GM19438 (cell line): ENCODE measurements at regions not wholly inside any gene's neighbourhood (a gene's known extent, or its start where the extent isn't known, plus 50 kb on each side); places are given as distances from the start of the nearest gene placed in this dataset.
"Not testable (repeated sequence)": the region's sequence is repeated elsewhere in the genome, so short reads cannot be mapped to it uniquely, and the experiment has no call there.

Experiments used
- ATAC-seq: cut with Tn5 transposase; IDR thresholded peaks from one replicate; pipeline ENCODE4 v1.9.1; 2021; ENCODE audit warnings: low read depth; ENCODE audit not compliant: unreplicated experiment

DNA sequence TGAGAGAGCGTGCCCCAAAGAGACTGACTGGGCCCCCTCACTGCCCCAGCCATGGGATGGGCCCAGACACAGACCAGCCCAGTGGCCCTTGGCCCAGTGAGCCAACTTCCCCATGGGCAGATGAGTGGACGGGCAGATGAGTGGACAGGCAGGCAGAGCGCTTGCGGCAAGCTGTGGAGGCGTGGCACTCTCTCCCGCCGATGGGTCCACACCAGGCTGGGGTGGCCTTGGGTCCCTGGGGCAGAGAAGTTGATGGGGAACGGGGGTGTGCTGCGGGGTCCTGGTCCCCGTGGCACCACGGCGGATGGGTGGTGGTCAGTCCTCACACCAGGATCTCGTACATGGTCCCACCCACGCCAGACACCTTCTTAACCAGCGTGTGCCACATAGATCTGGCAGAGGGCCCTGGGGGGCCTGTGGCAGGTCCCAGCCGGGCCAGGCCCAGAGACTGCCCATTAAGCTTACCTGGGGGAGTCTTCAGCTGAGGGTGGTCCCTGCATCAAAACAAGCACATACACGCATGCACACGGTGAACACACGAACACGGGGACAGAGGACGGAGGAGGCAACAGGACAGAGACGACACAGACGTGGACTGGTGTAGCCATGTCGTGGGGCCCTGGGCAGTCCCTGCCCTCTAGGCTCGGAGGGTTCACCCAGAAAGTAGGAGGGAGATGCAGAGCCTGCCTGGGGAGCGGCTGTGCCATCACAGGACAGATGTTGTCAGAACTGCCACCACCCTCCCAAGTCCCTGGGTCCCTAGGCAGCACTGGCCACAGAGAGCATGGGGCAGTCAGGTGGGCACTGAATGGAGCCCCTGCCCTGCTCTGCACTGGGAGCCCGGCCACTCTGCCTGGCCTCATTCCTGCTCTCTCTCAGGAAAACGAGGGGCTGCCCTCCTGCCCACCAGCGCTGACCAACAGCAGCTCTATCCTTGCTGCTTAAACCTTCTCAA, 182.2 kb downstream of the IGLL1 start:
- no peak for ATAC-seq

DNA sequence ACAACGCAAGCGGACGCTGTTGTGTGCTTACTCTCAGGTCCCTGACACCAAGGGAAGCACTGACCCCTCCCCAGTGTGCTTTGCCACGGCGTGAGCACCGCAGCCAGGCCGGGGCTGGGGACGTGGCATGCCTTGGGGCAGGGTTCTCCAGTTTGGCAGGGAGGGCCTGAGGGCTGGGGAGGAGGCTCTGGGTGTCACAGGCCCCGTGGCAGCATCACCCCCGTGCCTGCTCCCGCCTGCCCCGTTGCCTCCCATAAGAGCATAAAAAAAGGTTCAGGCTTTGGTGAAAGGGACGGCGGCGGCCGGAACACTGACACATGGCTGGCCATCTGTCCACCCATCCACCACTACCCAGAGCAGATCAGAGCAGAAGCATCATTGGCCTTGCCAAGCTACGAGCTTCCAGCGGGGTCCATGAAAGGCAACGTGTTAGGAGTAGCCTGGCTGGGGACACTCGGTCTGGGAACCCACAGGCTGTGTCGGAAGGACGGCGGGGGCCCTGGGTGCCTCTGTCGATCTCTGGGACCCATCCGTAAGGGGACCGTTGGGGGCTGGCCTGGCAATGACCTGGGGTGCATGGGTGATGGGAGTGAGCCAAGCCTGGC, 183.0 kb downstream of the IGLL1 start:
- ATAC-seq: no peak

GRCh38 chr22:23396362-23397007, 183.6 kb downstream of the IGLL1 start:
- no peak for ATAC-seq

DNA sequence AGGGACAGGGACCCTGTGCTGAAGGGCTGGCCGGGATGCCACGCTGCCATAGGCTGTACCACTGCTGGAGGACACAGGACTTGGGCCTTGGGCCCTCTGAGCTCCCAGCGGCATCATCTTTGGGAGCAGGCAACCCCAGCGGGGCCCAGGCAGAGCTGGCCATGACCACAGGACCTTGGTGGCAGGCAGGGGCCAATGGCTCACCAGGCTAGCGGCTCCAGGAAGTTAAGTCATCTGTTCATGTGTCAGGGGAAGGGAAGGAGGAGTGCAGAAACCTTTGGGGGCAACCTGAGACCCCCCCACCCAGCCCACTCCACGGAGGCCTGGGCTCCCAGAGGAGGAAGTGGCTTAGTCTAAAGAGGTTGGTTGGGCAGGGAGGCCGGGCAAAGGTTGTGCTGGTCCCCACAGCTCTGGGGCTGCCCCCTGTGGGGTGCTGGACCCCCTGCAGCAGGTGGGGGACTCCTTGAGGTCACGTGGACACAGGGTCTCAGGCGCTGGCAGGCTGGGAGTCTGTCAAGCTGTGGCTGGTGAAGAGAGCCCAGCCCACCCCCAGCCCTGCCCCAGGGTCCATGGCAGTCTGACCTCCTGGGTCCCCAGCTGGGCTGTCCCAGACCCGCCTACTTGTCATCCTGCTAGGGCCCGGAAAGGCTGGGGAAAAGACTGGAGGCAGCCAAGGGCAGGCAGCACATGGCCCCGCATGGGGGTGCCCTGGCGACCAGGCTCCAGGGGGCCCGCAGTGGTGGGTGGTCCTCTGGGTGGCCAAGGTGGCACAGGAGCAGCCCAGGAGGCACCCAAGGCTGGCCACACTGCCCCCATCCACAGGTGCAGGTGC, 184.3 kb downstream of the IGLL1 start:
- no peak for ATAC-seq

DNA sequence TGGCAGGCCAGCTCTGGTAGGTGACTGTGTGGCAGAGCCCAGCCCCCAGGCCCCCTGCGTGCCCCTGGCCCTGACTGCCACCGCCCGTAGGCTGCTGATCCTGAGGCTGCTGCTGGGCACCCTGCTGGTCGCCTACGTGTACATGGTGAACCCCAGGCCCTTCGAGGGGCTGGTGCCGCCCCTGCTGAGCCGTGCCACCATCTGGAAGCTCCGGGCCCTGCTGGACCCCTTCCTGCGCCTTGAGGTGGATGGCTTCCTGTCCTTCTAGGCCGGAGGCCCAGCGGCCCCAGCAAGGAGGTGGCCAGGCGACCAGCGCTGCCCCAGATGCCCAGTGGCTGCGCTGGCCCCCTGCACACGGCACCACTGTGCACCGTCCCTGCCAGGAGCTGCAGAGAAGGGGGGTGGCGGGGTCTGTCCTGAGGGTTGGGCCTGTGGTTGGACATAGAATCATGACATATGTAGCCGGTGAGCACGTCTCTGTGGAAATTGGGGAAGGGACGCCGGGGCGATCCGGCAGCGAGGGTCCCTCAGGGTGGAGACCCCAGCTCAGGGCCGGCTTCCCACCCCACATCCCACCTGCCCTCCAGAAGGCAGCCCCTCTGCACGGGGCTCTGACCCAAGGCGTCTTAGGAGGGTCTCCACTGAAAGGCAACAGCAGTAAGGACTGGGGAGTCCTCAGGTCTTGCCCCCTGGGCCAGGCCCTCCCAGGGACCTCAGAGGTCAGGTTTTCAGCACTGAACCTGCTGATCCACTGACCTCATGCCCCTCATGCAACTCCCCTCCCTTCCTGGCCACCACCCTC, 185.4 kb downstream of the IGLL1 start:
- ATAC-seq: no peak

- ATAC-seq: no peak
Measured at GRCh38 chr22:23393721-23394320, 186.3 kb downstream of the IGLL1 start.

- ATAC-seq: not testable (repeated sequence)
Measured at GRCh38 chr22:23393199-23393598, 186.9 kb downstream of the IGLL1 start.

GRCh38 chr22:23392420-23393121, 187.5 kb downstream of the IGLL1 start:
- no peak for ATAC-seq

GRCh38 chr22:23391022-23391421, 189.1 kb downstream of the IGLL1 start:
- ATAC-seq: no peak

GRCh38 chr22:23389271-23390071, 190.6 kb downstream of the IGLL1 start:
- ATAC-seq: no peak

- no peak for ATAC-seq
Measured at GRCh38 chr22:23388517-23388890, 191.6 kb downstream of the IGLL1 start.

- ATAC-seq: no peak
Measured at GRCh38 chr22:23387827-23388516, 192.1 kb downstream of the IGLL1 start.

DNA sequence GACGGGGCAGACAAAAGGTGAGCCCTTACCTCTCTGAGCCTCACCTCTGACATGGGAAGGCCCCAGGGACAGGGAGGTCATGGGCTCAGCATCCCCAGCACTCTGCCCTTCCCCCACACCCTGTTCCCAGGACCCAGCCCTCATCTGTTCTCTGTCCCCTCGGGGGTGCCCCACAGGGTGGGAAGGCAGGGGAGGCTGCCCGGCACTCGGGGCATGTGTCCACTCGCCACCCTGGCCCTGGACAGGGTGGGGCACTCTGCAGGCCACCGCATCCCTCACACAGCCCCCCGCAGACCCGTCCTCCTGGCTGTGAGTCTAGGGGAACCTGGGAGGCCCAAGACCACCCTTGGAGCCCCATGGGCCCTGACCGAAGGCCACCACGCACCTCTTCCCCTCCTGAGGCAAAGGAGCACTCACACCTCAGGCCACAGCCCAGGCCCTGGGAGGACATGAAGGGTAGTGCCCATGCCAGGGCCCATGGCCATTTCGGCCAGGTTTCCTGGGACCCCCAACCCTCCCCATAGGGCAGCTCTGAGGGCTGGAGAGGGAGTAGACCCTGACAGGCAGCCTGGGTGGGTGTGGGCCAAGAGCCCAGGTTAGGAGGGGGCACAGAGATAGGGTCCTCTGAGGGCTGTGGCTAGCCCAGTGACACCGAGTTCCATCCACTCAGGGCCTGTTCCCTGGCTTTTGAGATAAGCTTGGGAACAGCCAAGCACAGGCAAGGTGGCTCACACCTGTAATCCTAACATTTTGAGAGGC, 193.1 kb downstream of the IGLL1 start:
- no peak for ATAC-seq

- no peak for ATAC-seq
Measured at GRCh38 chr22:23385678-23386631, 194.1 kb downstream of the IGLL1 start.

GRCh38 chr22:23384923-23385677, 195.0 kb downstream of the IGLL1 start:
- ATAC-seq: no peak
